Muscle layer of colon (tissue), 2 donors: ENCODE measurements at regions not wholly inside any gene's neighbourhood (a gene's known extent, or its start where the extent isn't known, plus 50 kb on each side); places are given as distances from the start of the nearest gene placed in this dataset.

Experiments used
- H3K27ac ChIP-seq: one replicate; pipeline ENCODE4 v1.7.0; 2013; ENCODE audit warnings: low read depth, mild to moderate bottlenecking, low read length, moderate library complexity
- H3K27me3 ChIP-seq, 2 donors: one replicate each; pipeline ENCODE4 v1.7.0; 2013; ENCODE audit warnings: low read length in 2 of 2, mild to moderate bottlenecking in 2 of 2; ENCODE audit not compliant: insufficient read depth in 2 of 2, control insufficient read depth in 1 of 2
- H3K36me3 ChIP-seq: one replicate; pipeline ENCODE4 v1.7.0; 2013; ENCODE audit warnings: mild to moderate bottlenecking, low read length; ENCODE audit not compliant: insufficient read depth
- H3K4me1 ChIP-seq: one replicate; pipeline ENCODE4 v1.7.0; 2013; ENCODE audit warnings: mild to moderate bottlenecking, low read length; ENCODE audit not compliant: insufficient read depth
- H3K4me3 ChIP-seq, 2 donors: one replicate each; pipeline ENCODE4 v1.7.0; 2013; ENCODE audit warnings: low read length in 2 of 2, low read depth in 1 of 2, mild to moderate bottlenecking in 1 of 2, moderate library complexity in 1 of 2
- H3K9ac ChIP-seq: one replicate; pipeline ENCODE4 v1.7.0; 2013; ENCODE audit warnings: low read length
- H3K9me3 ChIP-seq: one replicate; pipeline ENCODE4 v1.7.0; 2013; ENCODE audit warnings: mild to moderate bottlenecking, low read length
- donor health status: abdominal sarcoma.
- donor health status: Adenocarcinoma of cecum.

- no peak overlapping the region for H3K9ac ChIP-seq
- H3K4me1 ChIP-seq: peaks cover 20% of the 10 kb centered on the region
- no peaks in the 10 kb centered on the region for H3K9me3 ChIP-seq
- H3K27ac ChIP-seq: no peak overlapping the region
- no peaks in the 10 kb centered on the region for H3K27me3 ChIP-seq
- H3K36me3 ChIP-seq: no peaks in the 10 kb centered on the region
- no peak overlapping the region for H3K4me3 ChIP-seq
Observed at GRCh38 chr6:150541576-150541975, 58.1 kb upstream of the PLEKHG1 start.

- no peaks in the 10 kb centered on the region for H3K27me3 ChIP-seq
- H3K36me3 ChIP-seq: no peaks in the 10 kb centered on the region
- no peaks in the 10 kb centered on the region for H3K9me3 ChIP-seq
- H3K27ac ChIP-seq: no peak overlapping the region
- peaks cover 9% of the 10 kb centered on the region for H3K4me1 ChIP-seq
- H3K9ac ChIP-seq: no peak overlapping the region
- H3K4me3 ChIP-seq: no peak overlapping the region
Observed at GRCh38 chr6:150543178-150543577, 56.5 kb upstream of the PLEKHG1 start.

GRCh38 chr6:150544793-150545192 lies 54.9 kb upstream of the PLEKHG1 start:
- Histone ChIP-seq H3K4me1 (peaks cover 9% of the 10 kb centered on the region), H3K27me3 (no peaks in the 10 kb centered on the region), H3K9me3 (no peaks in the 10 kb centered on the region), H3K4me3 (no peak overlapping the region), H3K36me3 (no peaks in the 10 kb centered on the region), H3K9ac (no peak overlapping the region), H3K27ac (no peak overlapping the region)

GRCh38 chr6:150546457-150546856 lies 53.2 kb upstream of the PLEKHG1 start:
- H3K4me1 ChIP-seq: peaks cover 5% of the 10 kb centered on the region
- H3K36me3 ChIP-seq: no peaks in the 10 kb centered on the region
- no peak overlapping the region for H3K27ac ChIP-seq
- H3K9me3 ChIP-seq: no peaks in the 10 kb centered on the region
- no peaks in the 10 kb centered on the region for H3K27me3 ChIP-seq
- no peak overlapping the region for H3K9ac ChIP-seq
- H3K4me3 ChIP-seq: no peak overlapping the region

- Histone ChIP-seq H3K4me3 (no peak overlapping the region), H3K9ac (no peak overlapping the region), H3K9me3 (no peaks in the 10 kb centered on the region), H3K4me1 (no peaks in the 10 kb centered on the region), H3K27ac (no peak overlapping the region), H3K36me3 (no peaks in the 10 kb centered on the region), H3K27me3 (no peaks in the 10 kb centered on the region)
Observed at GRCh38 chr6:150547502-150548222, 52.0 kb upstream of the PLEKHG1 start.

DNA sequence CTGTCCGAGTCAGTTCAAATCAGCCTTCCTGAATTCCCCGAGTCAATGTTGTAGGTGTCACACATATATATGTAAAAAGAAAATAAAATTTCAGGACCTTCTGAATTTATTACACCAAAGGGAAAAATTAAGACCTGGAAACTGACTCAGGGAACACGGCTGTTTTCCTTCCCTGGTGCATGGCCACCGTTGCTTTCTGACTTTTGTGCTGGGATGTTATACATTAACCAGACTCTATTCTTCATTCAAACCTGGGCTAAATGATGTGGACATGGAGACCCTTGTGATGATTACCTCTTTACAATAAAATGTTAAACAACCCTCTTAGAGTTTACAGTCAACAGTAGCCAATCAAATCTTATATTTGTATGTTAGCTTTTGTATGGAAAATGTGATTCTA lies 51.4 kb upstream of the PLEKHG1 start:
- H3K4me3 ChIP-seq: no peak overlapping the region
- no peaks in the 10 kb centered on the region for H3K4me1 ChIP-seq
- no peak overlapping the region for H3K27ac ChIP-seq
- H3K27me3 ChIP-seq: no peaks in the 10 kb centered on the region
- H3K9me3 ChIP-seq: no peaks in the 10 kb centered on the region
- H3K36me3 ChIP-seq: no peaks in the 10 kb centered on the region
- no peak overlapping the region for H3K9ac ChIP-seq

DNA sequence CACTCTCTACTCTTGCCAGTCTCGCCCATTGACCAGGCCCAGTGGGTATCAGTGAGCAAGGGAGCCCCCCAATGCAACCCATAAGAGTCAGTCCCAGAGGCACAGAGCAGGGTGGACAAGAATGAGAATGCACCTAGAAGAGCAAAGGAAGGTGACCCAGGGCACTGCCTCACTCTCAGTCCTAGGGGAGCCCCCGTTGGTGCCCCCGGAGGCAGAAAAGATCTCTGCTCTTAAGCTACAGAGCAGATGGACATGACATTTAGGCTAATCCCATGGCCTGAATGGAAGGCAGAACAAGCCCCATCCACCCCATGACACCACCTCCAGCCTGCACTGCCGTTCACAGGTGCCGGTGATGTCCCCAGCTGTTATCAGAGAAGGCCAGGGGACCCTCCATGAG lies 50.7 kb upstream of the PLEKHG1 start:
- Histone ChIP-seq H3K4me3 (no peak overlapping the region), H3K36me3 (no peaks in the 10 kb centered on the region), H3K27ac (no peak overlapping the region), H3K9me3 (no peaks in the 10 kb centered on the region), H3K9ac (no peak overlapping the region), H3K4me1 (no peaks in the 10 kb centered on the region), H3K27me3 (no peaks in the 10 kb centered on the region)

GRCh38 chr6:150549674-150550101 lies 50.0 kb upstream of the PLEKHG1 start:
- no peaks in the 10 kb centered on the region for H3K27me3 ChIP-seq
- no peak overlapping the region for H3K27ac ChIP-seq
- H3K4me1 ChIP-seq: no peaks in the 10 kb centered on the region
- no peaks in the 10 kb centered on the region for H3K9me3 ChIP-seq
- no peak overlapping the region for H3K9ac ChIP-seq
- no peak overlapping the region for H3K4me3 ChIP-seq
- no peaks in the 10 kb centered on the region for H3K36me3 ChIP-seq
